Hematopoietic multipotent progenitor cell treated with erythropoietin and hydrocortisone succinate and interleukin-3 and kit ligand, for 15 days (in vitro differentiated cells): ENCODE measurements at regions not wholly inside any gene's neighbourhood (a gene's known extent, or its start where the extent isn't known, plus 50 kb on each side); places are given as distances from the start of the nearest gene placed in this dataset.

ENCODE experiments used
- DNase-seq: peaks from one replicate; pipeline ENCODE4 v3.0.0-alpha.2; 2015; ENCODE audit warnings: low spot score

- no peak for DNase-seq
Observed at GRCh38 chr2:204436230-204436629, 109.0 kb upstream of the PARD3B start.

- no peak for DNase-seq
Observed at GRCh38 chr2:204437408-204437807, 107.9 kb upstream of the PARD3B start.

- no peak for DNase-seq
Observed at GRCh38 chr2:204437815-204438756, 107.2 kb upstream of the PARD3B start.

DNA sequence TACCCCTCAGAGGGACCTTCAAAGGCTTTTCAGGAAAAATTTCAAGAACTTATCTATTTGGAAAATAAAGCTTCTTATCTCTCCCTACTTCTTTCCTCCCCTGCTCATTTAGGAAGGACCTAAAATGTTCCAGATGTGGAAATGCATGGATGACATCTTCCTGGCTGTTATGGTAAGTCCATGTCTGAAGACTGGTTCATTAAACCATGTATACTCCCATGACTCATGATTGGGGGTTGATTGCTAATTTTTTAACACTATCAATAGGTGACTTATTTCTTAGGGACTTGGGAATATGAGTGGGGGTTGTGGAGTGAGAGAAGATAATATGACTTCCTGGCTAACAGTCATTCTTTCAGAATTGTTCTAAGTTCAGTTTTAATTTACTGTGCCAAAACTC is 104.0 kb upstream of the PARD3B start:
- no peak for DNase-seq

GRCh38 chr2:204445149-204445548 is 100.1 kb upstream of the PARD3B start:
- DNase-seq: no peak

GRCh38 chr2:204447722-204448121 is 97.6 kb upstream of the PARD3B start:
- DNase-seq: no peak

GRCh38 chr2:204449977-204450376 is 95.3 kb upstream of the PARD3B start:
- no peak for DNase-seq

GRCh38 chr2:204451766-204452165 is 93.5 kb upstream of the PARD3B start:
- no peak for DNase-seq

DNA sequence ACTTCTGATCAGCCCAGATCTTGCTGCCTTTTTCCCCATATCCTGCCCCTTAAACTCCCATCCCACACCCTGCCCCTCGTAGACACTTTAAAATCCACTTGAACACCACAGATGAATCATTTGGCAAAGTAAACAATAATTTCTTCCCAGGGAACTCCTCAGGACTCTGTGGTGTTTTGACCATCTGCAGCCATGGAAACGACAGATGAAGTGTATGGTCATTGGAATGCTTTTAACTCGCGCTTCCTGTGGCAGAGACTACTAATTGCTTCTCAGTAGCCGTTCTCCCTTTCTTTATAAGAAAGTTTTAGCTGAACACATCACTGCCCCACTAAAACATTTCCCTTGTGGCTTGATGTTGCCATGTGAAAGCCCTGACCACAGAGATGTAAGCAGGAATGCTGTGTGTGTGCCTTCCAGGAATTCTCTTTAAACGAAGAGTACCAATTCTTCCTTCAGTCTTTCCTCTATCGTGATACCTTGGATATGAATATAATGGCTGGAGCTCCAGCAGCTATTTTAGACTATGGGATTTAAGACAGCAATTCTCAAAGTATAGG is 92.7 kb upstream of the PARD3B start:
- DNase-seq: no peak

DNA sequence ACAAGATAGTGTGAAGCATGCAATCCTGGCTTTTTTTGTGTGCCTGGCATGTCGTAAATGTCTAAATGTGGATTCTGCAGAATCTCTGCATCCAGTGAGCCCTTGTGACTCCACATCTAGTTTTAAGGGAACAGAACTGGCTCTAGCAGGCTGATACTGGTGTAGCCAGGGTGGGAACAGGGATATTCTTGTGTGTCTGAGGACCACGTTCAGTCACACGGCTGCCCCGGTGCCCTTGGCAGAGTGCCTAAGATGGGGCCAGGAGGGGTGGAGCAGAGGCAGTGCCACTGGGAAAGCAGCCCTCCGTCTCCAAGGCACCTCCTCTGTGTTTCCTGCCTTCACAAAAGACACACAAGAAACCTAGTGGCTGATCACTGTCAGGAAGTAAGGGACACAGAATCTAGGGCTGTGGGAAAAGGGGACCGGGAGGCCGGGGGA is 91.5 kb upstream of the PARD3B start:
- DNase-seq: no peak

- DNase-seq: no peak
Observed at GRCh38 chr2:204454672-204455380, 90.4 kb upstream of the PARD3B start.

DNA sequence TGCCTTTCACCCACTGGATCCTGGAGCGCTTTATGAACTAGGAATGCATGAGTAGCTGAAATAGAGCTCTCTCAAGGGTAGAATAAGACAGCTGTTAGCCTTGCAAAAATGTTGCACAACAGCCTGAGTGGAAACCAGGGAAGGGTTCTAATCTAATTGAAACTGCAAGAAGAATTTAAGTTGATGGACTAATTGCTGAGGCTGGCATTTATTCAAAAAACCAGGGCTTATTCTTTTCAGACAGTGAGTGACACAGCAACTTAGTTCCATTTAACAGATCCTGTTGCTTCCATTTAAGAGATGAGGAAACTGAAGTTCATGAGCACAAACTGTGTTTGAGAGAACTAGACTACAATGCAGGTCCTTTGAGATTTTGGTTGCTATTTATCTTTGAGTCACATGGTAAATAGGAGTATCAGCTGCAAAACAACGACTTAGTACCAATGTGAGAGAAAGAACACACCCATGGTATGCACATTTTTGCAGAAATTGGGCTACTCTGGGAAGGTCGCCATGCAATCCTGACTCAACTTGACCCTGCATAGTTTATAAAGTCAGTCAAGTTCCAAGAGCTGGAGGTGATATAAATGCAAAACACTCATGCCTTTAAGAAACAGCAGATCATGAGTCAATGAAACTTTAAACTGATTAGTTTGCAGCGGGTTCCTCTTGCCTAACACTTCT is 76.4 kb upstream of the PARD3B start:
- DNase-seq: no peak

DNA sequence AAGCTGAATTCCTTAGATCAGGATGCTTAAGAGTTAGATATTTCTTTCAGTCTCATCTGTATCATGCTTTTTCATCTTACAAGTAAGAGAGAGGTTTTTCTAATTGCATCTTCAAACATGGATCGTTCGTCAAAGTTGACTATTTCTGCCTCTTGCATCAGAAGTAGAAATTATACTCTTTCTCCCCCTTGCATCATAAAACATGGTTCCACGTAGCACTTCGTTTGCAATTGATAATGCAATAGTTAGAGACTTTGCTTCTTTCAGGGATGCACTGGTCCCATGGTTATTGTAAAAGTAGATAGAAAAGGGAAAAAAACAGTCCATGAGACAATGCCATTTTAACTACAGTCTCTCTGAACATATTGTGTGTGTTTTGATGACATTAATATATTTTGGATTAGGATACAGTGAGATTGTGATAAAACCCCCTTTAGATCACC is 75.1 kb upstream of the PARD3B start:
- DNase-seq: no peak

DNA sequence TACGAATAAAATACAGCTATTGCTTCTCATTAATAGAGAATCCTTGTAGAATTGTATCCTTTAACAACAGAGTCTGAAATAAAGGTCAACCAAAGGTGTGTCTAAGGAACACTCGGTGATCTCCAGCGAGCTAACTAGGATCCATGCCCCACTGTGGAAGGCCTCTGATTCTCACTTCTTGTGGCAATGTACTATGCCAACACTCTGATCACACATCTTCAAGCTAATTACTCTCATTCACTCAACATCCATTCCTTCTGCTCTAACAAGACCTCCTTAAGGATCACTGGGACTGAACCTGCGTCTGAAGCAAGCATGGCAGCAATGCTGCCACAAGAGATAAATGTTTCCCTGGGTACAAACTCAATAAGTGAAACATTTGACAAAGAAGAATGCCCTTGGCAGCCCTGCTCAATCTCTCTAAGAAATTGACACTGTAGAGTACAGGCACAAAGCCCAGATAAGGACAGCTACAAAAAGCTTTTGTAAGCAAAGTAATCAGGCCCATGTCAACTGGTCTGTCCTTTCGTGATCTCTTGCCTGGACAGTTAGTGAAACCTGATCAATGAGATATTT is 74.6 kb upstream of the PARD3B start:
- no peak for DNase-seq

DNA sequence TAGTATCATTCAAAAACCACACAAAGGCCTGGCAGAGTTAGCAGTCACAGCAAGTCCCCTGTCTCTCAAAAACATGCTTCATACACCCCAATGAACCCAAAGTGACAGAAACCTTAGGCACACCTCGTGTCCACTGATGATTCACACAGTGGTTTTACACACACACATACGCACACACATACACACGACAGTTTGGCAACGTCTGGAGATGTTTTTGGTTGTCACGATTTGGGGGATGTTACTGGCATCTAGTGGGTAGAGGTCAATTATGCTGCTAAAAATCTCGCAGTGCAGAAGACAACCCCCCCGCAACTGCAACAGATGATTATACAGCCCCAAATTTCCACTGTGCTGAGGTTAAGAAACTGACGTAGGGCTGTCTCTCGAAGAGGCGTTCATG is 72.9 kb upstream of the PARD3B start:
- no peak for DNase-seq

DNA sequence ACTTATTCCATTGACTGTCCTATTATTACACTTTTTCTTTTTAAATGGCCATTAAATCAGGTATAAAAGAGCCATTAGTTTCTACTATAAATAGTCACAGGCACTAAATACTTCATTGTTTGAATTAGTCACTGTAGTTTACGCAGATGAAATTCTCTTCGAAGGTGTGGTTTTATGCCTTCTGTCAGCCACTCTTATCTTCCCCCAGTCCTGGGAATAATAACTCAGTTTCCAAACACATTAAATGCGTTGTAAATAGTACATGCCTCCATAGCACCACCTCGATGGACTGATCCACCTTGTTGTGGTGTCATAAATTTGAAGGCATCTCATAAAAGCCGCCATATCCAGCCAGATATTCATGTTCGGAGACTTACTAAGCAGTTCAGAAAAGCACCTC is 72.1 kb upstream of the PARD3B start:
- DNase-seq: no peak

DNA sequence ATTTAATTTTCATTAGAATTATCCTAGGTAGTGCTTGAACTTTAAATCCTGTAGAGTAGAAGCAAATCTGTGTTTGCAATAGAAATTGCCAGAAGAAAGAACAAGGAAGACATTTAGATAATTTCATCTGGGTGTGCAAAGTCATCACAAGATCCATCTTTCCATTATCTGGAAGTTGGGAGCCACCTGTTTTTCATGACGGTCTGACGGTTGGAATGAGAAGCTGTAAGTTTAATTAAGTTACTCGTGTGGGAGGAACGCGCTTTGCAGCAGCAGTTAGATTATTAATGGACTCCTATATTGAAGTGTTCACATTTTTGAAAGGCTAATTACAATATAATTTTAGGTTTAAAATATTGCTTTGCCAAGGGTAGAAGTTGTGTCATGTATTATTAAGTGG is 69.9 kb upstream of the PARD3B start:
- no peak for DNase-seq

DNA sequence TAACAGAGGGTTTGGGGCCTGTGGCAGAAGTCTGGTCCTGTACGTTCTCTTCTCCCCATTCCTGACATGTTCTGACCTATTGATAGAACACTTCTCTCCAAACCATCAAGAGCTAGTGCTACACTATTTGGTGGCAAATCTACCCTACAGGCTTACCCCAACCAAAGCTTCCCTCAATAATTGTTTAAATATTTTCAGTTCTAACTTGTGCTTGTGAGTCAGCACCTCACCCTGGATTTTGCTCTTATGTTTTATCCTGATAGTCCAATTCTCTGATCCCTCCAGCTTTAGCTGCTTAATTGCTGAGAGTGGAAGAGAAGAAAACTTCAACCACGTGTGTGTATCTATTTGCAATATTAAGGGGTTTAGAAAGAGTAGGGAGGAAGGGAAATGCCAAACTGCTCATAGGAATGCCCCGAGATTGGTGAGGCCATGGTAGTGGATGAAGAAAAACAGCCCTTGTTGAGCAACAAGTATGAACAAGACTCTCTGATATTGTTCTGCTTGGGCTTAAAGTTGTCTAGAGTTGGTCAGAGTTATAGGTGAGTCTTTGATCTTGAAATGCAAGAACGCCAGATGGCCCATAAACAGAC is 67.8 kb upstream of the PARD3B start:
- no peak for DNase-seq

GRCh38 chr2:204479557-204479956 is 65.7 kb upstream of the PARD3B start:
- no peak for DNase-seq

DNA sequence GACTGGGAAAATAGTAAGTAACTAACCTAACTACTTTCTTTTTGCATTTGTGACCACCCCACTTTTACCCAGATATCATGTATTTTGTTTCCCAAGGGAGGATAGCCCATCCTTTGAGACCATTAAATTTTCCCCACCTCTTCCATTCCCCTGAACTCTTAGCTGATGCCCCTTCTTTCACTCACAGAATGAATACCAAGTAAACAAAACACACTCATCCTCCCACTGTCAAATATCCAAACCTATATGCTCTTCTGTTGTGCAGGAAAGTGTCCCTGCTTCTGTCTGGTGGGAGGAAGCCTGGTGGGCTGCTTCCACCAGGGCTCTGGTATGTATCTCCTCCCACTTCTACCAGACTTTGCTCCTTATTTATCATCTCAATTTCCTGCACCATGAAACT is 64.6 kb upstream of the PARD3B start:
- DNase-seq: no peak

- peak; percentile 3 for DNase-seq
Observed at GRCh38 chr2:204483608-204484081, 61.6 kb upstream of the PARD3B start.
